Breast epithelium (tissue), 3 donors: ENCODE measurements at regions not wholly inside any gene's neighbourhood (a gene's known extent, or its start where the extent isn't known, plus 50 kb on each side); places are given as distances from the start of the nearest gene placed in this dataset.
"Not testable (repeated sequence)": the region's sequence is repeated elsewhere in the genome, so short reads cannot be mapped to it uniquely, and the experiment has no call there.

Source experiments
- POLR2A ChIP-seq: fragments of 450-650 bp; IDR thresholded peaks from one replicate; pipeline ENCODE4 v1.6.1; 2016; ENCODE audit warnings: antibody characterized with exemption, mild to moderate bottlenecking, moderate library complexity
- POLR2AphosphoS5 ChIP-seq, 3 donors: sonication (generic); formaldehyde crosslinking; IDR thresholded peaks; one replicate each; pipeline ENCODE4 v1.6.1; 2017; ENCODE audit warnings: antibody characterized with exemption in 3 of 3
- TF ChIP-seq, protein P1 (sequence below), 3 donors: fragments of 450-650 bp; IDR thresholded peaks; one replicate each; pipeline ENCODE4 v1.5.1; 2016 to 2017; ENCODE audit warnings: antibody characterized with exemption in 3 of 3, mild to moderate bottlenecking in 3 of 3, moderate library complexity in 3 of 3

GRCh38 chr16:88259538-88259937 is 123.2 kb upstream of the ZNF469 start:
- TF ChIP-seq, protein P1, sequence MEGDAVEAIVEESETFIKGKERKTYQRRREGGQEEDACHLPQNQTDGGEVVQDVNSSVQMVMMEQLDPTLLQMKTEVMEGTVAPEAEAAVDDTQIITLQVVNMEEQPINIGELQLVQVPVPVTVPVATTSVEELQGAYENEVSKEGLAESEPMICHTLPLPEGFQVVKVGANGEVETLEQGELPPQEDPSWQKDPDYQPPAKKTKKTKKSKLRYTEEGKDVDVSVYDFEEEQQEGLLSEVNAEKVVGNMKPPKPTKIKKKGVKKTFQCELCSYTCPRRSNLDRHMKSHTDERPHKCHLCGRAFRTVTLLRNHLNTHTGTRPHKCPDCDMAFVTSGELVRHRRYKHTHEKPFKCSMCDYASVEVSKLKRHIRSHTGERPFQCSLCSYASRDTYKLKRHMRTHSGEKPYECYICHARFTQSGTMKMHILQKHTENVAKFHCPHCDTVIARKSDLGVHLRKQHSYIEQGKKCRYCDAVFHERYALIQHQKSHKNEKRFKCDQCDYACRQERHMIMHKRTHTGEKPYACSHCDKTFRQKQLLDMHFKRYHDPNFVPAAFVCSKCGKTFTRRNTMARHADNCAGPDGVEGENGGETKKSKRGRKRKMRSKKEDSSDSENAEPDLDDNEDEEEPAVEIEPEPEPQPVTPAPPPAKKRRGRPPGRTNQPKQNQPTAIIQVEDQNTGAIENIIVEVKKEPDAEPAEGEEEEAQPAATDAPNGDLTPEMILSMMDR (IDR thresholded peaks at IDR 0.05), result not testable (repeated sequence)
- TF ChIP-seq POLR2A; POLR2AphosphoS5 (IDR thresholded peaks at IDR 0.05): not testable (repeated sequence)
